ENCODE measurements at regions not wholly inside any gene's neighbourhood (a gene's known extent, or its start where the extent isn't known, plus 50 kb on each side); places are given as distances from the start of the nearest gene placed in this dataset.
"Not testable (repeated sequence)": the region's sequence is repeated elsewhere in the genome, so short reads cannot be mapped to it uniquely, and the experiment has no call there.

DNA sequence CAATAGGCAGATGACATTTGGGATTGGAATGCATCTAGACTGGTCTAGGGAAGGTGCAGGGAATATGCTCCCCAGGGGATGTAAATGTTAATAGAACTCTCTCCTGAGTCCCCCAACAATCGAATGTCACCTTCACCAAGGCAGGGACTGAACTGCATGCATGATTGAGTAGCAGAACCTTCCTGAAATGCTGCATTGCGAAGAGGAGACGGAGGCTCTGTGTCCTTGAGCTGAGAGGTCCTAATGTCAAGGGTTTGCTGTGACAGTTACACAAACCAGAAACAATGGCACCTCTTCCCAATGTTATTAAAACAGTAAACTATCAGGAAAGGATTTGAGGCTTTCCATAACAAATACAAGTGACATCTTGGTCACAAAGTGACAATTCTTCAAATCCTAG lies 117.5 kb upstream of the SFSWAP start:
- no peaks in the 10 kb centered on the region for H3K4me1 ChIP-seq
- H3K36me3 ChIP-seq: no peaks in the 10 kb centered on the region
- H3K9me3 ChIP-seq: no peaks in the 10 kb centered on the region
- H3K27me3 ChIP-seq: no peaks in the 10 kb centered on the region
- H3K4me3 ChIP-seq (ENCODE audit: low read depth, low read length): no peak overlapping the region
- no peak for DNase-seq
- TF ChIP-seq, protein P1, sequence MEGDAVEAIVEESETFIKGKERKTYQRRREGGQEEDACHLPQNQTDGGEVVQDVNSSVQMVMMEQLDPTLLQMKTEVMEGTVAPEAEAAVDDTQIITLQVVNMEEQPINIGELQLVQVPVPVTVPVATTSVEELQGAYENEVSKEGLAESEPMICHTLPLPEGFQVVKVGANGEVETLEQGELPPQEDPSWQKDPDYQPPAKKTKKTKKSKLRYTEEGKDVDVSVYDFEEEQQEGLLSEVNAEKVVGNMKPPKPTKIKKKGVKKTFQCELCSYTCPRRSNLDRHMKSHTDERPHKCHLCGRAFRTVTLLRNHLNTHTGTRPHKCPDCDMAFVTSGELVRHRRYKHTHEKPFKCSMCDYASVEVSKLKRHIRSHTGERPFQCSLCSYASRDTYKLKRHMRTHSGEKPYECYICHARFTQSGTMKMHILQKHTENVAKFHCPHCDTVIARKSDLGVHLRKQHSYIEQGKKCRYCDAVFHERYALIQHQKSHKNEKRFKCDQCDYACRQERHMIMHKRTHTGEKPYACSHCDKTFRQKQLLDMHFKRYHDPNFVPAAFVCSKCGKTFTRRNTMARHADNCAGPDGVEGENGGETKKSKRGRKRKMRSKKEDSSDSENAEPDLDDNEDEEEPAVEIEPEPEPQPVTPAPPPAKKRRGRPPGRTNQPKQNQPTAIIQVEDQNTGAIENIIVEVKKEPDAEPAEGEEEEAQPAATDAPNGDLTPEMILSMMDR (IDR thresholded peaks at IDR 0.05; ENCODE audit: low read depth, low read length): no peak

DNA sequence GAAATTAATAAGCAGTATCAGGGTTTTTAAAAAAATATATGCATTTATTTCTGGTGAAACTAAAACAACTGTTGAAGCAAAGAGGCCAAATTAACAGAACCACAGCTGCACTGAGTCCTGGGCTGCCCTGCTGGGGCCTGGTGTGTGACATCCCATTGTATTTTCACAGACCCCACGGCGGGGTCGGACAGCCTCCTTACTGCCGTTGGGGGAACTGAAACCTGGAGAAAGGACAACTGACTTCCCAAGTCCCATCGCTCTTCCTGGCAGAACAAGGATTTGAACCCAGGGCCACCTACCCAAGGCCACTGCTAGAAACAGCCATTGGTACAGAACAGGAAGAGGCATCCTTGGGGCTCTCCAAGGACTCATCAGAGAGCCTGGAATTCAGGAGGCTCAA lies 114.8 kb upstream of the SFSWAP start:
- Histone ChIP-seq H3K27me3 (no peaks in the 10 kb centered on the region), H3K4me1 (no peaks in the 10 kb centered on the region), H3K36me3 (no peaks in the 10 kb centered on the region), H3K4me3 (ENCODE audit: low read depth, low read length) (no peak overlapping the region), H3K9me3 (no peaks in the 10 kb centered on the region)
- no peak for DNase-seq
- TF ChIP-seq, protein P1 (IDR thresholded peaks at IDR 0.05; ENCODE audit: low read depth, low read length): no peak

DNA sequence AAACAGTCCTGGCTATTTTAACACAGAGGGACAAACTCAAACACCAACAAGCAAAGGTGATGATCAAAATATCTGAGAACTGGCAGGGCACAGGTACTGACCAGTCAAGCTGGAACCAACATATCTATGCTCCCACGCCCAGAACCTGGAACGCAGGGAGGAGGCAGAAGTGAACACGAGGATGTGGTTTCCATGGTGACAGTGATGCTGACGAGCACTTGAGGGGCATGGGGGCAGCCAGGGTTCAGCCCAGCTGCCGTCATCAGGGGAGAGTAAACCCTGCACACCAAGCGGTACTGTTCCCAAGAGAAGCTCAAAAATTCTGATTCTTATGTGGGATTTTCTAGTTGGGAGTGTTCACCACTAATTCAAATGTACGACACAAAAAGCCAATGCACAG lies 113.6 kb upstream of the SFSWAP start:
- no peak overlapping the region for H3K4me3 ChIP-seq (ENCODE audit: low read depth, low read length)
- no peaks in the 10 kb centered on the region for H3K27me3 ChIP-seq
- TF ChIP-seq, protein P1 (IDR thresholded peaks at IDR 0.05; ENCODE audit: low read depth, low read length): no peak
- no peaks in the 10 kb centered on the region for H3K36me3 ChIP-seq
- DNase-seq: no peak
- no peaks in the 10 kb centered on the region for H3K4me1 ChIP-seq
- no peaks in the 10 kb centered on the region for H3K9me3 ChIP-seq

DNA sequence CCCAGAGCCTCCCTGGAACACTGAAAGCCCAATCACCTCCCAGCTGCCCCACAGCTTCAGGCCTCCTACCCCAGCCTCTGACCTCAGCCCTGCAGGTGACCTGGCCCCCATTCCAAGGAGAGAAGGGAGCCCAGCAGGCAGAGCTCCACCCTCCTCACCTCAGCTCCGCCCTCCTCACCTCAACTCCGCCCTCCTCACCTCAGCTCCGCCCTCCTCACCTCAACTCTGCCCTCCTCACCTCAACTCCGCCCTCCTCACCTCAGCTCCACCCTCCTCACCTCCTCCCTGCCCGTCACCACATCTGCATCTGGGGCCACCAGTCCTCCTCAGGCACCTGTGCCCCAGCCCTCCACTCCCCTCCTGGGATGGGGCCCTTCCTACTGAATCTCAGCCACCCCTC lies 112.2 kb upstream of the SFSWAP start:
- TF ChIP-seq, protein P1 (IDR thresholded peaks at IDR 0.05; ENCODE audit: low read depth, low read length): no peak
- Histone ChIP-seq H3K27me3 (no peaks in the 10 kb centered on the region), H3K9me3 (no peaks in the 10 kb centered on the region), H3K36me3 (no peaks in the 10 kb centered on the region), H3K4me1 (no peaks in the 10 kb centered on the region), H3K4me3 (ENCODE audit: low read depth, low read length) (no peak overlapping the region)
- DNase-seq: no peak

DNA sequence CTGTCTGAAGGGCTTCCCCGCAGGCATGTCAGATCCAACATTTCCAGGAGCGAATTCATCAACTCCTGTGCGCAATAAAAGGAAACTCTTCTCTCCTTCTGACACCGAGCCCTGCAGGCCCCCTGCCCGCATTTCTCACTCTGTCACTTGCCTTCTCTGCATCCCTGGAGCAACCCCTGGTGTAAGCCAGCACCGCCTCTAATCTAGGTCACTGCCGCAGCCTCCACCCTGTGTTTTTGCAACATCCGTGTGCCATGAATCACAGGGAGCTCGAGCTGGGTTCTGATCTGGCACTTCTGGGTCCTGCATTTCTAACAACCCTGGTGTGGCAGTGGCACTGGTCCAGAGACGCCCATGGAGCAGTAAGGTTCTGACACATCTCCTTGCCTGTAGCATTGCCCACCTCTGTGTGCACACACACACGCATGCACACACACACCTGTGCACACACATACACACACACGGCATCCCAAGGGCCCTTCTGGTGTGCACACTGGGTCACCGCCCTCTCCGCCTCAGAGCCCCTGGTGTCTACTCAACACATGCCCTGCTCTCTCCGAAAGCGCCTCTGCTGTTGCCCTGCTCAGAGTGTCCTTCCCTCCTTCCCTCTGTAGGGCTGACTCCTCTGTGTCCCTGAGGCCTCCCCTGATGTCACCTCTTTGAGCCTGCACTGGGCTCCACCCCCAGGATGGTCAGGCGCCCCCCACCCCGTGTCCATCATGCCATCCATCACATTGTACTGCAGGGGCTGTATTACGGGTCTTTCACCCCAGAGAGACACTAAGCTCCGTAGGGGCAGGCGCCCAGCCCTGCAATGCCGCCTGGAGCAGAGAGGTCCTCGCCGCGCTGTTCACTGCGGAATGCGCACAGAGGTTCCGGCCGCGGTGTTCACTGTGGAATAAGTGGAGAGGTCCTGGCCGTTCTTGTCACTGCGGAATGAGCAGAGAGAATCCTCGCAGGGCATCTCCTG lies 111.4 kb upstream of the SFSWAP start:
- Histone ChIP-seq H3K27me3 (no peaks in the 10 kb centered on the region), H3K36me3 (no peaks in the 10 kb centered on the region), H3K4me3 (ENCODE audit: low read depth, low read length) (no peak overlapping the region), H3K9me3 (no peaks in the 10 kb centered on the region), H3K4me1 (0 out of 2 replicates have a peak, but pooled peaks cover 3% of the 10 kb centered on the region)
- DNase-seq: no peak
- TF ChIP-seq, protein P1 (IDR thresholded peaks at IDR 0.05; ENCODE audit: low read depth, low read length): no peak

DNA sequence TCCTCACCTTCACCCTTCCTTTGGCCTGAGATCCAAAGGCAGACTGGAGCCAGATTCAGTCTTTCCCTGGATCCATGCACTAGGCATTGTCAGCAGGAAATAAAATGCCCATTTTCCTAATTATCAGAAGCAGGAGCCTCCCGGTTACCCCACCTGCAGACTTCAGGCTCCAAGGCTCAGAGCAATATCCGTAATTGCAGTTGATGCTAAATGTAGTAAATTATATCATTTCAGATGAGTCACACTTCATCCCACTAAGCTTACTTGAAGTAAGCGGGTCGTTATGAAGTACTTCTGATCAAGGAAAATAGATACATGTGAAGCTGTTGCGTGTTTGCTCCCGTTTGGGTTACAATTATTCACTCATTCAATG lies 110.7 kb upstream of the SFSWAP start:
- TF ChIP-seq, protein P1 (IDR thresholded peaks at IDR 0.05; ENCODE audit: low read depth, low read length): no peak
- no peaks in the 10 kb centered on the region for H3K9me3 ChIP-seq

DNA sequence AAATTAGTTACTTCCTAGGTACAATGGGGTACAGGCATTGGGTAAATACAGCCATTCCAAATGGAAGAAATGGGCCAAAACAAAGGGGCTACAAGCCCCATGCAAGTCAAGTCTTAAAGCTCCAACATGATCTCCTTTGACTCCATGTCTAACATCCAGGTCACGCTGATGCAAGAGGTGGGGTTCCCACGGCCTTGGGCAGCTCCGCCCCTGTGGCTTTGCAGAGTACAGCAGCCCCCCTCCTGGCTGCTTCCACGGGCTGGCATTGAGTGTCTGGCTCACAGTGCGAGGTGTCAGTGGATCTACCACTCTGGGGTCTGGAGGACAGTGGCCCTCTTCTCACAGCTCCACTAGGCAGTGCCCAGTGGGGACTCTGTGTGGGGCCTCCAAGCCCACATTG lies 109.4 kb upstream of the SFSWAP start:
- H3K4me1 ChIP-seq; H3K9me3 ChIP-seq; H3K4me3 ChIP-seq (ENCODE audit: low read depth, low read length); DNase-seq; H3K27me3 ChIP-seq; H3K36me3 ChIP-seq: not testable (repeated sequence)

More for the DNA sequence above, 110.7 kb upstream of the SFSWAP start:
- no peaks in the 10 kb centered on the region for H3K27me3 ChIP-seq
- no peak for DNase-seq
- no peak overlapping the region for H3K4me3 ChIP-seq (ENCODE audit: low read depth, low read length)
- no peaks in the 10 kb centered on the region for H3K36me3 ChIP-seq
- H3K4me1 ChIP-seq: 0 out of 2 replicates have a peak, but pooled peaks cover 3% of the 10 kb centered on the region

All from BE2C (cell line).